ENCODE measurements at regions not wholly inside any gene's neighbourhood (a gene's known extent, or its start where the extent isn't known, plus 50 kb on each side); places are given as distances from the start of the nearest gene placed in this dataset.

DNA sequence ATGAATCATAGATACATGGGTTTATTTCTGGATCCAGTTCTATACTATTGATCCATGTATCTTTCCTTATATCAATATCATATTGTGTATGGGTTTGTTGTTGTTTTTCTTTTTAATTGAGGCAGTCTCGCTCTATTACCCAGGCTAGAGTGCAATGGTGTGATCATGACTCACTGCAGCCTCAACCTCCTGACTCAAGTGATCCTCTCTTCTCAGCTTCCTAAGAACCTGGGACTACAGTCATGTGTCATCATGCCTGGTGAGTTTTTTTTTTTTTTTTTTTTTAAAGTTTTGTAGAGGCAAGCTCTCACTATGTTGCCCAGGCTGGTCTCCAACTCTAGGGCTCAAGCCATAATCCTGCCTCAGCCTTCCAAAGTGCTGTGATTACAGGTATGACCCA, 1589.4 kb upstream of the TENM4 start:
- Histone ChIP-seq H3K27me3 (ENCODE audit: control insufficient read depth, insufficient read depth, low read length) (no peaks in the 10 kb centered on the region), H3K36me3 (ENCODE audit: control insufficient read depth, insufficient read depth, low read length) (no peaks in the 10 kb centered on the region), H3K4me1 (ENCODE audit: control insufficient read depth, insufficient read depth, low read length) (no peaks in the 10 kb centered on the region), H3K9ac (ENCODE audit: low read length) (no peak overlapping the region), H3K9me3 (ENCODE audit: control insufficient read depth, low read length) (no peaks in the 10 kb centered on the region), H3K4me3 (ENCODE audit: low read length) (no peak overlapping the region)

GRCh38 chr11:81026032-81026431, 1585.2 kb upstream of the TENM4 start:
- Histone ChIP-seq H3K4me1 (ENCODE audit: control insufficient read depth, insufficient read depth, low read length) (no peaks in the 10 kb centered on the region), H3K9ac (ENCODE audit: low read length) (no peak overlapping the region), H3K4me3 (ENCODE audit: low read length) (no peak overlapping the region), H3K9me3 (ENCODE audit: control insufficient read depth, low read length) (no peaks in the 10 kb centered on the region), H3K36me3 (ENCODE audit: control insufficient read depth, insufficient read depth, low read length) (no peaks in the 10 kb centered on the region), H3K27me3 (ENCODE audit: control insufficient read depth, insufficient read depth, low read length) (no peaks in the 10 kb centered on the region)

DNA sequence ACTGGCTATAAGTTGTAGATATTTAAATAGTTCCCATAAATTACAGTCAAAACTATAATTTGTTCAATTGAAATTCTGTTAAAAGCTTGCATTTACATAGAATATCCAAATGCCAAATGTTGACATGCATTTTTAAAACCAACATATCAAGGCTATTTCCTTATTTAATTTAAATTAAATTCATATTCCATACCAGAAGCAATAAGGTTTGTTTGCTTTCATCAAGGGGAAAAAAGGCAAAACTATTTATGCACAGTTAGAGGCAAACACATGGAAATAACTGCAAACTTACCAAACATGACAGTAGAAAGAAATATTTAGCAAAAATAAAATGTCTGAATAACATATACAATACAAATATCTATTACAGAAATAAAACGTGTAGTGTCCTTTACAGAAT, 1581.2 kb upstream of the TENM4 start:
- Histone ChIP-seq H3K27me3 (ENCODE audit: control insufficient read depth, insufficient read depth, low read length) (no peaks in the 10 kb centered on the region), H3K36me3 (ENCODE audit: control insufficient read depth, insufficient read depth, low read length) (no peaks in the 10 kb centered on the region), H3K9me3 (ENCODE audit: control insufficient read depth, low read length) (no peaks in the 10 kb centered on the region), H3K4me1 (ENCODE audit: control insufficient read depth, insufficient read depth, low read length) (no peaks in the 10 kb centered on the region), H3K4me3 (ENCODE audit: low read length) (no peak overlapping the region), H3K9ac (ENCODE audit: low read length) (no peak overlapping the region)

DNA sequence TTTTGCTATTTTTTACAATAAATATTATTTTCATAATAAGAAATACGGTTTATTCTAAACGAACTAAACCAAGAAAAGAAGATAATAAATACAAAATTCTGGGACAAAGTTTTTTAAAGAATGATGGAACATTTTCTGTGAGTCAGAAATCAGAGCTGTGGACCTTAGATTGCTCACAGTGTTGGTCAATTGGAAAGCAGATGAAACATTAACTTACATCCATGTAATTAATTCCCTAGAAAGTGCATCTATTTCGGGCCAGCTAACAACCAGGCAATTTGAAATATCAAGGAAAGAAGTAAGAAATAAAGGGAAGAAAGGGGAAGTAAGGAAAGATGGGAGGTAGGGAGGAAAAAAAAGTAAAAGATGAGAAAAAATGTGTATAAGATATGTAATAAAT, 1569.8 kb upstream of the TENM4 start:
- no peak overlapping the region for H3K9ac ChIP-seq (ENCODE audit: low read length)
- H3K27me3 ChIP-seq (ENCODE audit: control insufficient read depth, insufficient read depth, low read length) = no peaks in the 10 kb centered on the region
- H3K9me3 ChIP-seq (ENCODE audit: control insufficient read depth, low read length) = no peaks in the 10 kb centered on the region
- H3K4me3 ChIP-seq (ENCODE audit: low read length) = no peak overlapping the region
- no peaks in the 10 kb centered on the region for H3K36me3 ChIP-seq (ENCODE audit: control insufficient read depth, insufficient read depth, low read length)
- H3K4me1 ChIP-seq (ENCODE audit: control insufficient read depth, insufficient read depth, low read length) = no peaks in the 10 kb centered on the region

- no peaks in the 10 kb centered on the region for H3K27me3 ChIP-seq (ENCODE audit: control insufficient read depth, insufficient read depth, low read length)
- no peaks in the 10 kb centered on the region for H3K36me3 ChIP-seq (ENCODE audit: control insufficient read depth, insufficient read depth, low read length)
- no peaks in the 10 kb centered on the region for H3K9me3 ChIP-seq (ENCODE audit: control insufficient read depth, low read length)
- no peak overlapping the region for H3K4me3 ChIP-seq (ENCODE audit: low read length)
- H3K9ac ChIP-seq (ENCODE audit: low read length) = no peak overlapping the region
- H3K4me1 ChIP-seq (ENCODE audit: control insufficient read depth, insufficient read depth, low read length) = no peaks in the 10 kb centered on the region
Observed at GRCh38 chr11:81007046-81007445, 1566.2 kb upstream of the TENM4 start.

- H3K9me3 ChIP-seq (ENCODE audit: control insufficient read depth, low read length) = no peaks in the 10 kb centered on the region
- H3K36me3 ChIP-seq (ENCODE audit: control insufficient read depth, insufficient read depth, low read length) = no peaks in the 10 kb centered on the region
- H3K9ac ChIP-seq (ENCODE audit: low read length) = no peak overlapping the region
Observed at GRCh38 chr11:81005595-81005994, 1564.8 kb upstream of the TENM4 start.

GRCh38 chr11:81004576-81004975, 1563.7 kb upstream of the TENM4 start:
- H3K4me3 ChIP-seq (ENCODE audit: low read length) = no peak overlapping the region
- no peaks in the 10 kb centered on the region for H3K27me3 ChIP-seq (ENCODE audit: control insufficient read depth, insufficient read depth, low read length)
- H3K9ac ChIP-seq (ENCODE audit: low read length) = no peak overlapping the region
- H3K9me3 ChIP-seq (ENCODE audit: control insufficient read depth, low read length) = no peaks in the 10 kb centered on the region
- no peaks in the 10 kb centered on the region for H3K36me3 ChIP-seq (ENCODE audit: control insufficient read depth, insufficient read depth, low read length)
- no peaks in the 10 kb centered on the region for H3K4me1 ChIP-seq (ENCODE audit: control insufficient read depth, insufficient read depth, low read length)

More at GRCh38 chr11:81005595-81005994, 1564.8 kb upstream of the TENM4 start:
- no peaks in the 10 kb centered on the region for H3K27me3 ChIP-seq (ENCODE audit: control insufficient read depth, insufficient read depth, low read length)
- no peak overlapping the region for H3K4me3 ChIP-seq (ENCODE audit: low read length)
- H3K4me1 ChIP-seq (ENCODE audit: control insufficient read depth, insufficient read depth, low read length) = no peaks in the 10 kb centered on the region

- Histone ChIP-seq H3K4me1 (ENCODE audit: control insufficient read depth, insufficient read depth, low read length) (no peaks in the 10 kb centered on the region), H3K27me3 (ENCODE audit: control insufficient read depth, insufficient read depth, low read length) (no peaks in the 10 kb centered on the region), H3K4me3 (ENCODE audit: low read length) (no peak overlapping the region), H3K9me3 (ENCODE audit: control insufficient read depth, low read length) (no peaks in the 10 kb centered on the region), H3K36me3 (ENCODE audit: control insufficient read depth, insufficient read depth, low read length) (no peaks in the 10 kb centered on the region), H3K9ac (ENCODE audit: low read length) (no peak overlapping the region)
Observed at GRCh38 chr11:81002374-81002773, 1561.5 kb upstream of the TENM4 start.

DNA sequence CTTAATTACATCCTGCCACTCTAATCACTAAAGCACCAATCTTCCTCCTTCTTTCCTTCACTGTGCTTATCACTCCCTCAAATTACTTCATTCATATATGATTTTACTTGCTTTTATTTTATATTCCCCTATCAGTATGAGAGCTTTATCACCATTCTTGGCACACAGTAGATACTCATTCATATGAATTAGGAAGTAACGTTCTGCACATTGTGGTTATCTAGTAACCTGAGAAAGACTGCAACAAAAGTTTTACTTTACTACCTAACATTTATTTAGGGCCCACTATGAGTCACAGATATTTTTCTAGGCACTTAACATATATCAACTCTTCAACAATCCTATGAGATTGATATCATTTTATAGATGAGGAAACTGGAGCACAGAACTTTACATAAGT, 1559.9 kb upstream of the TENM4 start:
- H3K4me3 ChIP-seq (ENCODE audit: low read length) = no peak overlapping the region
- no peak overlapping the region for H3K9ac ChIP-seq (ENCODE audit: low read length)
- no peaks in the 10 kb centered on the region for H3K36me3 ChIP-seq (ENCODE audit: control insufficient read depth, insufficient read depth, low read length)
- H3K27me3 ChIP-seq (ENCODE audit: control insufficient read depth, insufficient read depth, low read length) = no peaks in the 10 kb centered on the region
- no peaks in the 10 kb centered on the region for H3K4me1 ChIP-seq (ENCODE audit: control insufficient read depth, insufficient read depth, low read length)
- no peaks in the 10 kb centered on the region for H3K9me3 ChIP-seq (ENCODE audit: control insufficient read depth, low read length)

- Histone ChIP-seq H3K9ac (ENCODE audit: low read length) (no peak overlapping the region), H3K9me3 (ENCODE audit: control insufficient read depth, low read length) (no peaks in the 10 kb centered on the region), H3K27me3 (ENCODE audit: control insufficient read depth, insufficient read depth, low read length) (no peaks in the 10 kb centered on the region), H3K4me3 (ENCODE audit: low read length) (no peak overlapping the region), H3K4me1 (ENCODE audit: control insufficient read depth, insufficient read depth, low read length) (no peaks in the 10 kb centered on the region), H3K36me3 (ENCODE audit: control insufficient read depth, insufficient read depth, low read length) (no peaks in the 10 kb centered on the region)
Observed at GRCh38 chr11:81000334-81000733, 1559.5 kb upstream of the TENM4 start.

- Histone ChIP-seq H3K4me1 (ENCODE audit: control insufficient read depth, insufficient read depth, low read length) (no peaks in the 10 kb centered on the region), H3K36me3 (ENCODE audit: control insufficient read depth, insufficient read depth, low read length) (no peaks in the 10 kb centered on the region), H3K9me3 (ENCODE audit: control insufficient read depth, low read length) (no peaks in the 10 kb centered on the region), H3K27me3 (ENCODE audit: control insufficient read depth, insufficient read depth, low read length) (no peaks in the 10 kb centered on the region), H3K4me3 (ENCODE audit: low read length) (no peak overlapping the region), H3K9ac (ENCODE audit: low read length) (no peak overlapping the region)
Observed at GRCh38 chr11:80995523-80995922, 1554.7 kb upstream of the TENM4 start.

DNA sequence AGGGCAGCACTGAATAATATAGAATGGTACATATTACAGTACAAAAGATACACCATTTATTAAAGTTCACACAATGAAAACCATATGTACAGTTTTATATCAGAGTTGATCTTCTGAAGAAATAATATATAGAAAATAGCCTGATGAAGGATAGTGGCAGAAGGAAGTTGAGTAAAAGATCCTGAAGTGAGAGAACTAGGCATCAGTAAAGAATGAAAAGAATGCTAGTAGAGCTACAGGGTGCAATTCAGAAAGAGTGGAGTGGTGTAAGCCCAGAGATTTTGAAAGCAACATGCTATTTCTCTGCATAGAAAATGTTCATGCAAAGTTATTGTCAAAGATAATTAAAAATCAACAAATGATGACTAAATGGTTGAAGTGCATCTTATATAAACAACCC, 1552.7 kb upstream of the TENM4 start:
- no peaks in the 10 kb centered on the region for H3K27me3 ChIP-seq (ENCODE audit: control insufficient read depth, insufficient read depth, low read length)
- H3K4me3 ChIP-seq (ENCODE audit: low read length) = no peak overlapping the region
- no peak overlapping the region for H3K9ac ChIP-seq (ENCODE audit: low read length)
- H3K9me3 ChIP-seq (ENCODE audit: control insufficient read depth, low read length) = no peaks in the 10 kb centered on the region
- no peaks in the 10 kb centered on the region for H3K4me1 ChIP-seq (ENCODE audit: control insufficient read depth, insufficient read depth, low read length)
- no peaks in the 10 kb centered on the region for H3K36me3 ChIP-seq (ENCODE audit: control insufficient read depth, insufficient read depth, low read length)

GRCh38 chr11:80990885-80991284, 1550.1 kb upstream of the TENM4 start:
- H3K36me3 ChIP-seq (ENCODE audit: control insufficient read depth, insufficient read depth, low read length) = no peaks in the 10 kb centered on the region
- H3K9me3 ChIP-seq (ENCODE audit: control insufficient read depth, low read length) = no peaks in the 10 kb centered on the region
- no peak overlapping the region for H3K9ac ChIP-seq (ENCODE audit: low read length)

More at GRCh38 chr11:80990885-80991284, 1550.1 kb upstream of the TENM4 start:
- H3K4me1 ChIP-seq (ENCODE audit: control insufficient read depth, insufficient read depth, low read length) = no peaks in the 10 kb centered on the region
- no peaks in the 10 kb centered on the region for H3K27me3 ChIP-seq (ENCODE audit: control insufficient read depth, insufficient read depth, low read length)
- H3K4me3 ChIP-seq (ENCODE audit: low read length) = no peak overlapping the region
